PC-9 (cell line): ENCODE measurements at regions not wholly inside any gene's neighbourhood (a gene's known extent, or its start where the extent isn't known, plus 50 kb on each side); places are given as distances from the start of the nearest gene placed in this dataset.

ENCODE experiments used
- BruUV-seq: library from RNA; stranded (reverse); fragments of 400-500 nt; replicated peaks from 2 replicates; lab custom pipeline; 2021; lab: Mats Ljungman, UMichigan
- CTCF ChIA-PET: fragments of 300-600 bp; sonication (Branson Sonifier 250); formaldehyde crosslinking; loops from one replicate; lab custom pipeline; 2022; ENCODE audit warnings: antibody characterized with exemption; lab: Charles Lee
- POLR2A ChIA-PET: fragments of 300-600 bp; sonication (Branson Sonifier 250); formaldehyde crosslinking; loops from one replicate; lab custom pipeline; 2022; ENCODE audit warnings: antibody characterized with exemption; ENCODE audit not compliant: unreplicated experiment; lab: Charles Lee
- DNase-seq, 2 experiments: peaks; one replicate each; pipeline versions ENCODE4 v3.0.0 to v3.0.0-alpha.2; 2015 to 2022; ENCODE audit warnings: mixed read lengths in 1 of 2
- H2AFZ ChIP-seq: fragments of 200-600 bp; sonication (generic); 2 replicates; pipeline ENCODE4 v1.8.1; 2017; ENCODE audit warnings: antibody characterized with exemption
- H3F3A ChIP-seq: fragments of 200-600 bp; sonication (generic); 2 replicates; pipeline ENCODE4 v1.8.1; 2017; ENCODE audit warnings: antibody characterized with exemption, mild to moderate bottlenecking, low read depth; ENCODE audit not compliant: insufficient read depth
- H3K27ac ChIP-seq: fragments of 200-600 bp; sonication (generic); 2 replicates; pipeline ENCODE4 v1.6.1; 2016; ENCODE audit warnings: mixed run types
- H3K27me3 ChIP-seq: fragments of 200-600 bp; sonication (generic); 2 replicates; pipeline ENCODE4 v1.6.1; 2016; ENCODE audit warnings: low read depth, mixed run types; ENCODE audit not compliant: insufficient read depth
- H3K36me3 ChIP-seq: fragments of 200-600 bp; sonication (generic); 2 replicates; pipeline ENCODE4 v1.6.1; 2016; ENCODE audit warnings: low read depth, mixed run types
- H3K4me1 ChIP-seq: fragments of 200-600 bp; sonication (generic); replicated peaks from 2 replicates; pipeline ENCODE4 v1.6.1; 2016; ENCODE audit warnings: mixed run types; ENCODE audit not compliant: insufficient read depth
- H3K4me2 ChIP-seq: fragments of 200-600 bp; sonication (generic); 2 replicates; pipeline ENCODE4 v1.6.1; 2017; ENCODE audit warnings: mixed run types
- H3K4me3 ChIP-seq: fragments of 200-600 bp; sonication (generic); 2 replicates; pipeline ENCODE4 v1.6.1; 2016; ENCODE audit warnings: mixed run types
- H3K79me2 ChIP-seq: fragments of 200-600 bp; sonication (generic); 2 replicates; pipeline ENCODE4 v1.6.1; 2017; ENCODE audit warnings: low read depth, mixed run types
- H3K9me2 ChIP-seq: fragments of 200-600 bp; sonication (generic); 2 replicates; pipeline ENCODE4 v1.8.1; 2017; ENCODE audit warnings: mild to moderate bottlenecking; ENCODE audit not compliant: insufficient read depth
- H3K9me3 ChIP-seq: fragments of 200-600 bp; sonication (generic); 2 replicates; pipeline ENCODE4 v1.8.1; 2016; ENCODE audit warnings: low read depth; ENCODE audit not compliant: insufficient read depth
- H4K20me1 ChIP-seq: fragments of 200-600 bp; sonication (generic); 2 replicates; pipeline ENCODE4 v1.8.1; 2017; ENCODE audit not compliant: insufficient read depth
- EZH2 ChIP-seq: fragments of 200-600 bp; sonication (generic); IDR thresholded peaks from 2 replicates; pipeline ENCODE4 v1.8.0; 2017; ENCODE audit warnings: antibody characterized with exemption, low read depth
- intact Hi-C: fragments of 100-400 bp; cut with micrococcal nuclease; formaldehyde crosslinking; loops from one replicate; pipeline ENCODE4 v1.10.0; 2022; ENCODE audit not compliant: unreplicated experiment
- TF ChIP-seq, protein P1 (sequence below): fragments of 200-600 bp; sonication (generic); conservative IDR thresholded peaks from 2 replicates; pipeline ENCODE4 v1.6.1; 2017; ENCODE audit warnings: mixed run types, antibody characterized with exemption, mild to moderate bottlenecking, moderate library complexity

DNA sequence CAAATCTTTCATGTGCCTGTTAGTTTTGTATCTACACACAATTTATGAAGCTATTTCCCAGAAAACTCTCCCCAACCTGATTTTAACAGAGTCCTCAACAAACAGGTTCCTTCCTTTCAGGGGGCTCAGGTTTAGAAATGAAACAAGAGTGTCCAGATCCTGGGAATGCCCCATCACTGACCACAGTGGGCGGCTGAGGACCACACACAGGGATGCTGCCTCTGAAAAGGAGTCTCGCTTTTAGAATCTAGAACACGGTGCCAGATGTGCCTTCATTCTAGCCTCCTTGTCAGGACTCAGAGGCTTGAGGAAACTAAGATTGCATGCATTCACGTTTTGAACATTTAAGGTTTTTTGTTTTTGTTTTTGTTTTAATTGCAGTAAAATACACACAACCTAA is 115.0 kb downstream of the FOXB1 start:
- Histone ChIP-seq H3K4me2 (no peak overlapping the region), H3K36me3 (no peaks in the 10 kb centered on the region), H3K9me3 (no peaks in the 10 kb centered on the region), H3F3A (no peaks in the 10 kb centered on the region; the same call in 1 of the 2 replicates), H4K20me1 (no peaks in the 10 kb centered on the region), H3K4me1 (peaks cover 20% of the 10 kb centered on the region), H2AFZ (no peak overlapping the region), H3K79me2 (no peaks in the 10 kb centered on the region), H3K27ac (no peak overlapping the region), H3K4me3 (no peak overlapping the region), H3K9me2 (no peaks in the 10 kb centered on the region), H3K27me3 (no peaks in the 10 kb centered on the region)
- BruUV-seq = no TSS peak
- intact Hi-C loops = no loop called here
- no peak for TF ChIP-seq EZH2
- TF ChIP-seq, protein P1, sequence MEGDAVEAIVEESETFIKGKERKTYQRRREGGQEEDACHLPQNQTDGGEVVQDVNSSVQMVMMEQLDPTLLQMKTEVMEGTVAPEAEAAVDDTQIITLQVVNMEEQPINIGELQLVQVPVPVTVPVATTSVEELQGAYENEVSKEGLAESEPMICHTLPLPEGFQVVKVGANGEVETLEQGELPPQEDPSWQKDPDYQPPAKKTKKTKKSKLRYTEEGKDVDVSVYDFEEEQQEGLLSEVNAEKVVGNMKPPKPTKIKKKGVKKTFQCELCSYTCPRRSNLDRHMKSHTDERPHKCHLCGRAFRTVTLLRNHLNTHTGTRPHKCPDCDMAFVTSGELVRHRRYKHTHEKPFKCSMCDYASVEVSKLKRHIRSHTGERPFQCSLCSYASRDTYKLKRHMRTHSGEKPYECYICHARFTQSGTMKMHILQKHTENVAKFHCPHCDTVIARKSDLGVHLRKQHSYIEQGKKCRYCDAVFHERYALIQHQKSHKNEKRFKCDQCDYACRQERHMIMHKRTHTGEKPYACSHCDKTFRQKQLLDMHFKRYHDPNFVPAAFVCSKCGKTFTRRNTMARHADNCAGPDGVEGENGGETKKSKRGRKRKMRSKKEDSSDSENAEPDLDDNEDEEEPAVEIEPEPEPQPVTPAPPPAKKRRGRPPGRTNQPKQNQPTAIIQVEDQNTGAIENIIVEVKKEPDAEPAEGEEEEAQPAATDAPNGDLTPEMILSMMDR = no peak
- ChIA-PET CTCF (interaction anchor here (0.6 kb wide), 1 partner anchor 10 kb away, joined by 3 read pairs; no protein-coding TSS in a partner anchor), POLR2A (interaction anchor here (0.7 kb wide), 1 partner anchor 26 kb away, joined by 5 read pairs; no protein-coding TSS in a partner anchor)
- DNase-seq = no peak

GRCh38 chr15:60120100-60120499 is 116.0 kb downstream of the FOXB1 start:
- BruUV-seq = no TSS peak
- Histone ChIP-seq H3K36me3 (no peaks in the 10 kb centered on the region), H3K27ac (no peak overlapping the region), H3K9me2 (no peaks in the 10 kb centered on the region), H3K9me3 (no peaks in the 10 kb centered on the region), H4K20me1 (no peaks in the 10 kb centered on the region), H3K4me3 (no peak overlapping the region), H3F3A (no peaks in the 10 kb centered on the region; the same call in 1 of the 2 replicates), H3K79me2 (no peaks in the 10 kb centered on the region), H3K27me3 (no peaks in the 10 kb centered on the region), H3K4me2 (no peak overlapping the region), H2AFZ (no peak overlapping the region), H3K4me1 (peaks cover 20% of the 10 kb centered on the region)
- no peak for DNase-seq
- CTCF ChIA-PET = interaction anchor here (0.7 kb wide), 1 partner anchor 292 kb away, joined by 6 read pairs; no protein-coding TSS in a partner anchor
- intact Hi-C loops = no loop called here
- TF ChIP-seq, protein P1 = no peak
- TF ChIP-seq EZH2 = no peak
- POLR2A ChIA-PET = no interaction called here

- no peak overlapping the region for H2AFZ ChIP-seq
- no peak for TF ChIP-seq EZH2
- TF ChIP-seq, protein P1 = no peak
- ChIA-PET POLR2A (no interaction called here), CTCF (no interaction called here)
- no peaks in the 10 kb centered on the region; the same call in 1 of the 2 replicates for H3F3A ChIP-seq
- intact Hi-C loops = no loop called here
- no peaks in the 10 kb centered on the region for H3K9me3 ChIP-seq
- no peak overlapping the region for H3K27ac ChIP-seq
- no peaks in the 10 kb centered on the region for H3K79me2 ChIP-seq
- H3K4me1 ChIP-seq = peaks cover 6% of the 10 kb centered on the region
- no peak overlapping the region for H3K4me3 ChIP-seq
- H4K20me1 ChIP-seq = no peaks in the 10 kb centered on the region
- BruUV-seq = no TSS peak
- no peak for DNase-seq
- no peaks in the 10 kb centered on the region for H3K9me2 ChIP-seq
- no peaks in the 10 kb centered on the region for H3K27me3 ChIP-seq
- no peaks in the 10 kb centered on the region for H3K36me3 ChIP-seq
- no peak overlapping the region for H3K4me2 ChIP-seq
Observed at GRCh38 chr15:60121845-60122244, 117.7 kb downstream of the FOXB1 start.
